ENCODE measurements at regions not wholly inside any gene's neighbourhood (a gene's known extent, or its start where the extent isn't known, plus 50 kb on each side); places are given as distances from the start of the nearest gene placed in this dataset.

- no peak for TF ChIP-seq EZH2 (IDR thresholded peaks at IDR 0.05)
- TF ChIP-seq POLR2AphosphoS5 (IDR thresholded peaks at IDR 0.05; ENCODE audit: borderline replicate concordance, low read depth, low read length): no peak
- no peak for TF ChIP-seq FOXP2 (optimal IDR thresholded peaks at IDR 0.05; ENCODE audit: control extremely low read depth, extremely low read length, insufficient read depth)
These were observed 639.6 kb upstream of the ZP4 start for GRCh38 chr1:238530209-238530851.

All from SK-N-MC (cell line).